ENCODE measurements at regions not wholly inside any gene's neighbourhood (a gene's known extent, or its start where the extent isn't known, plus 50 kb on each side); places are given as distances from the start of the nearest gene placed in this dataset.

DNA sequence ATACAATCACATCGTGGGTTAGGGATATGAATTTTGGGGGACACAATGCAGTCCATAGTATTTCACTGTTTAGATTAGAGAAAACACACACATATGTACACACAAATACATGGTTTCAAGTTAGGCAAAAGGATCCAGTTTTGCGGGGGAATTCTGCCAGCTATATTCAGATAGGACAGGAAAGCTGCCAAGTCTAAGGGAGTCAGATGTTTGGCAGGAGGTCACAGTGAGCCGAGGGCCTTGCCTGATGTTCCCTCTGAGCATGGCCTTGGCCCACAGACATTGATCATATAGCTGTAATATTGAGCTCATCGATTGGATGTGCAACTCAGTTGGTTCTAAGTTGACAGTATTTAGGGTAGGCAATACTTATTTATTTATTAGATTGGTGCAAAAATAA is 122.8 kb downstream of the ADRA2A start:
- no peak for TF ChIP-seq POLR2A (IDR thresholded peaks at IDR 0.05)
- TF ChIP-seq, protein P1, sequence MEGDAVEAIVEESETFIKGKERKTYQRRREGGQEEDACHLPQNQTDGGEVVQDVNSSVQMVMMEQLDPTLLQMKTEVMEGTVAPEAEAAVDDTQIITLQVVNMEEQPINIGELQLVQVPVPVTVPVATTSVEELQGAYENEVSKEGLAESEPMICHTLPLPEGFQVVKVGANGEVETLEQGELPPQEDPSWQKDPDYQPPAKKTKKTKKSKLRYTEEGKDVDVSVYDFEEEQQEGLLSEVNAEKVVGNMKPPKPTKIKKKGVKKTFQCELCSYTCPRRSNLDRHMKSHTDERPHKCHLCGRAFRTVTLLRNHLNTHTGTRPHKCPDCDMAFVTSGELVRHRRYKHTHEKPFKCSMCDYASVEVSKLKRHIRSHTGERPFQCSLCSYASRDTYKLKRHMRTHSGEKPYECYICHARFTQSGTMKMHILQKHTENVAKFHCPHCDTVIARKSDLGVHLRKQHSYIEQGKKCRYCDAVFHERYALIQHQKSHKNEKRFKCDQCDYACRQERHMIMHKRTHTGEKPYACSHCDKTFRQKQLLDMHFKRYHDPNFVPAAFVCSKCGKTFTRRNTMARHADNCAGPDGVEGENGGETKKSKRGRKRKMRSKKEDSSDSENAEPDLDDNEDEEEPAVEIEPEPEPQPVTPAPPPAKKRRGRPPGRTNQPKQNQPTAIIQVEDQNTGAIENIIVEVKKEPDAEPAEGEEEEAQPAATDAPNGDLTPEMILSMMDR (IDR thresholded peaks at IDR 0.05), result no peak
